GM21526 (cell line): ENCODE measurements at regions not wholly inside any gene's neighbourhood (a gene's known extent, or its start where the extent isn't known, plus 50 kb on each side); places are given as distances from the start of the nearest gene placed in this dataset.
"Not testable (repeated sequence)": the region's sequence is repeated elsewhere in the genome, so short reads cannot be mapped to it uniquely, and the experiment has no call there.

Source experiments
- ATAC-seq: cut with Tn5 transposase; IDR thresholded peaks from one replicate; pipeline ENCODE4 v1.9.1; 2021; ENCODE audit warnings: moderate library complexity; ENCODE audit not compliant: unreplicated experiment, low FRiP score

GRCh38 chr7:149683898-149684297 lies 89.5 kb downstream of the ZNF467 start:
- ATAC-seq: no peak

- ATAC-seq: no peak
Observed at GRCh38 chr7:149683181-149683580, 90.2 kb downstream of the ZNF467 start.

DNA sequence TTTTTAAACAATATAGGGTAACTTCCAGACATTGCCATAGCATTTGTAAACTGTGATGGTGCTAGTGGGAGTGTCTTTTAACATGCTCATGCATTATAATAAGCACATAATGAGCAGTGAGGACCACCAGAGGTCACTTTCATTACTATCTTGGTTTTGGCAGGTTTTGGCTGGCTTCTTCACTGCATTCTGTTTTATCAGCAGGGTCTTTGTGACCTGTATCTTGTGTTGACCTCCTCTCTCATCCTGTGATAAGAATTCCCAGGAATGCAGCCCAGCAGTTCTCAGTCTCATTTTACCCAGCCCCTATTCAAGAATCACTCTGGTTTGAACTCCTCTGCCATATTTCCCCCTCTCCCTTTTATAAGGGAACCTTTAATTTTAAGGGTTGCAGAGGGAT lies 91.3 kb downstream of the ZNF467 start:
- ATAC-seq: no peak

GRCh38 chr7:149681274-149681673 lies 92.1 kb downstream of the ZNF467 start:
- ATAC-seq: no peak

DNA sequence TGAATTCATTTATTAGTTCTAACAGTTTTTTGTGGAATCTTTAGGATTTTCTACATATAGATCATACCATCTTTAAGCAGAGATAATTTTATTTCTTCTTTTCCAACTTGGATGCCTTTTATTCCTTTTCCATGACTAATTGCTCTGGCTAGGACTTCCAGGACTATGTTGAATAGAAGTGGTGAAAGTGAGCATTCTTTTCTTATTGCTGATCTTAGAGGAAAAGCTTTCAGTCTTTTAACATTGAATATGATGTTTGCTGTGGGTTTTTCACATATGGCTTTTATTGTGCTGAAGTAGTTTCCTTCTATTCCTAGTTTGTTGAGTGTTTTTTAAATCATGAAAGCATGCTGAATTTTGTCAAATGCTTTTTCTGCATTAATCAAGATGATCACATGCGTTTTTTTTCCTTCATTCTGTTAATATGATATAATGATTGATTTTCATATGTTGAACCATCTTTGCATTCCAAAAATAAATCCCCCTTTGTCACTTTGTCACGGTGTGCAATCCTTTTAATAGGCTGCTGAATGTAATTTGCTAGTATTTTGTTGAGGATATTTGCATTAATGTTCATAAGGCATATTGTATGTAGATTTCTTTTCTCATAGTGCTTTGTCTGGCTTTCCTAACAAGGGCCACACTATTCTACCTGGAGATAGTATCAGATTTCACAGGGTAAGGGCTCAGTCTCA lies 92.9 kb downstream of the ZNF467 start:
- ATAC-seq: no peak

DNA sequence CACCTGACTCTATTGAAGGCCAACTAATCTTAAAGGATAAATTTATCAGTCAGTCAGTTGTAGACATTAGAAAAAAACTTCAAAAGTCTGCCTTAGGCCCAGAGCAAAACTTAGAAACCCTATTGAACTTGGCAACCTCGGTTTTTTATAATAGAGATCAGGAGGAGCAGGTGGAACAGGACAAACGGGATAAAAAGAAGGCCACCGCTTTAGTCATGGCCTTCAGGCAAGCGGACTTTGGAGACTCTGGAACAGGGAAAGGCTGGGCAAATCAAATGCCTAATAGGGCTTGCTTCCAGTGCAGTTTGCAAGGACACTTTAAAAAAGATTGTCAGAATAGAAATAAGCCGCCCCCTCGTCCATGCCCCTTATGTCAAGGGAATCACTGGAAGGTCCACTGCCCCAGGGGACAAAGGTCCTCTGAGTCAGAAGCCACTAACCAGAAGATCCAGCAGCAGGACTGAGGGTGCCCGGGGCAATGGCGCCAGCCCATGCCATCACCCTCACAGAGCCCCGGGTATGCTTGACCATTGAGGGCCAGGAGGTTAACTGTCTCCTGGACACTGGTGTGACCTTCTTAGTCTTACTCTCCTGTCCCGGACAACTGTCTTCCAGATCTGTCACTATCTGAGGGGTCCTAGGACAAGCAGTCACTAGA lies 98.5 kb downstream of the ZNF467 start:
- ATAC-seq: not testable (repeated sequence)

- no peak for ATAC-seq
Observed at GRCh38 chr7:149673006-149673405, 100.4 kb downstream of the ZNF467 start.

GRCh38 chr7:149670288-149670687 lies 103.1 kb downstream of the ZNF467 start:
- no peak for ATAC-seq

GRCh38 chr7:149669121-149669818 lies 104.1 kb downstream of the ZNF467 start:
- no peak for ATAC-seq

DNA sequence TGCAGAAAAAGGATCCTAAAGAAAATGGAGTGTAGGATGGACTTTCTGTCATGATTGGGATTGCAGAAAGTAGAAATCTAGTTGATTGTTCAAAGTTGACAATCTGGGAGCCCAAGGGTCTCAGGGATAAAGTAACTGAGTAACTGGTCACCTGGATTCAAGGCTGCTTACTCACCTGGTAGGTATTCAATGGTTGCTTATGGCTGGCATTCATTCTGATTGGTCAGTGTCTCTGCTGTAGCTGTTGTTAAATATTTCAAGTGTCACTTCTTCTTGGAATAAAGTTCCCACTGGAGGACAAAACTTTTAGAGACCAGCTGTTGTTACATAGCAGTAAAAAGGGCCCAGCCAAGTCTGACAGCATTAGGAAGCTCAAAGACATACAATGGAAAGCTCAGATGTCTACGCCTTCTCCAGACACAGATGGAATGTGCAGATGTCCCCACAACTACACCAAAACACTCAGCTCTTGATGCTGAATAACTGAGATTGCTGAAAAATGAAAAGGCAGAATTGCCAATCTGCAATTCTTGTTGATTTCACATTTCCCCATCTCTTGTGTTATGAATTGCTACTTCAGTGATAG lies 106.9 kb downstream of the ZNF467 start:
- ATAC-seq: no peak

DNA sequence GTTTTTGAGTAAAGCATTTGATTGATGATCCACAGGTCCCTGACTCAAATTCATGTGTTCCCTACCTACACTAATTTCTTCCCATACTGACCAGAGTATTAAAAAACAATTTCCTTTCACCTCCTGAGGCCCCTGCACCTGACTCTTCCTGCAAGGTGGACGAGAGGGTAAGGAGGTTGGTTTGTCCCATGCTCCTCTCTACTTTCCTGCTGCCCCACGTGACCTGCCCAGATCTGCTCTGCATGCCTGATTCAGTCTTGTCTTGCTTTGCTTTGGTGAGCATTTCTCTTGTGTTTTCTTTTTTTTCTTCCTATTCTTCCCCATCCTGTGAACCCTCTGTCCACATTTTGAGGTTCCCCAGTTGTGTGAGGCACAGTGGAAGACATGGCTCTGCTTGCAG lies 107.8 kb downstream of the ZNF467 start:
- ATAC-seq: not testable (repeated sequence)

DNA sequence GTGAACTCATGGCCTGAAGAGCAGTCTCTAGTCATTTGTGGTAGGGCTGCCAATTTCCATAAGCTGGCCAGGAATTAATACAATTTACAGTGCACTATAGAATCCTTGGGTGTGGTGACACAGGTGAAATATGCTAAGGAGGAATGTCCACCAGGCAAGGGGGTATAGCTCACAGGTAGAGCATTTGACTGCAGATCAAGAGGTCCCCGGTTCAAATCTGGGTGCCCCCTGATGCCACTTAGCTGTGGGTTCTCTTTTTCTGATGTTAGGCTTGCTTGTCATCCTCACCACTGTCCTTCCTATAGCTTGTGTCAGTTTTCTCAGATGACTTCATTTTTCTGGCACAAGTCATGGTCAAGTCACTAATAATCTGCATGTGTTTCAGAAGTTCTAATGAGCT lies 108.7 kb downstream of the ZNF467 start:
- ATAC-seq: no peak

- ATAC-seq: no peak
Observed at GRCh38 chr7:149664176-149664575, 109.2 kb downstream of the ZNF467 start.

GRCh38 chr7:149662591-149663095 lies 110.7 kb downstream of the ZNF467 start:
- ATAC-seq: peak; percentile 88

DNA sequence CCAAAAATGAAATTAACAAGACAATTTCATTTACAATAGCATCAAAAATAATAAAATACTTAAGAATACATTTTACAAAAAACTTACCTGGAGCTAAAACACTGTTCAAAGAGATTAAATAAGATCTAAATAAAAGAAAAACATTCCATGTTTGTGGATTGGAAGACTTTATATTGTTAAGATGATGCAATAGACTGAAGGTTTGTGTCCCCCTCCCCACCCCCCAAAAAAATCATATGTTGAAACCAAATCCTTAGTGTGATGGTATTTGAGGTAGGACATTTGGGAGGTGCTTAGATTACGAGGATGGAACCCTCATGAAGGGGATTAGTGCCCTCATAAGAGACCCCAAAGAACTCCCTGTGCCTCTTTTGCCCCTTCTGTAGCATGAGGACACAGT lies 117.6 kb downstream of the ZNF467 start:
- ATAC-seq: no peak

- no peak for ATAC-seq
Observed at GRCh38 chr7:149654588-149654987, 118.8 kb downstream of the ZNF467 start.

GRCh38 chr7:149650190-149650589 lies 123.2 kb downstream of the ZNF467 start:
- ATAC-seq: not testable (repeated sequence)

- no peak for ATAC-seq
Observed at GRCh38 chr7:149644754-149645153, 128.6 kb downstream of the ZNF467 start.

- no peak for ATAC-seq
Observed at GRCh38 chr7:149642589-149642988, 130.8 kb downstream of the ZNF467 start.

DNA sequence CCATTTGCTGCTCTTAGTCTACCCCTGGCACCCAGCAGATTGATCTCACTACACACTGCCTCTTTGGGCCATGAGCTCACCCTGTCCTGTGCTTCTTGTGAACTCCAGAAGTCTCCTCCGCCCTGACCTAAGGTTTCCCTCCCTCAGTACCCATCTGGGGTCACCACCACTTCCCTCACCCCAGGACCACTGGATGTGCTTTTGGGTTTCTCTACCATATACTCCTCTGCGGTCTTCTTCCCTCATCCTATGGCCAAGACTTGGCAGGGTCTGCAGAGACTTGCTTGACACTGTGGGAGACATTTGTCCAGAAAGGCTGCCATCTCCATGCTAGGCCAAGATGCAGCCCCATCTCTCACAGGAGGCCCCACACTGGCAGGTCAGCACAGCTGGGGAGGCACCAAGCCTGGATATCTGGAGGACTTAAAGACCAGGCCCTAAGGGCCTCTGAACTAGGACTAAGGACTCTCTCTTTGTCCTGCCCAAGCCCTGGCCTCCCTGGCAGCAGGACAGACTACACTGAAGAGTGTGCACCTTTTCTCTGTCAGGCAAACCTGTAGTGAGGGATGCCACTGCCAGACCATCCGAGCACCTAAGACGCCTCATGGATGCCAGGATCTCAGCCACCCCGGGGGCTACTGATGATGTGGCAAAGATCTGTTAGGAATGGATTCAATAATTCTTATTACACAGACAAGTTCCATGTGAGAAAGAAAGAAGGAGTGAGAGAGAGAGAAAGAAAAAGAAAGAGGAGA lies 134.6 kb downstream of the ZNF467 start:
- ATAC-seq: no peak
